Ovary (tissue), 3 donors: ENCODE measurements at regions not wholly inside any gene's neighbourhood (a gene's known extent, or its start where the extent isn't known, plus 50 kb on each side); places are given as distances from the start of the nearest gene placed in this dataset.

ENCODE experiments used
- EP300 ChIP-seq: sonication (generic); formaldehyde crosslinking; IDR thresholded peaks from one replicate; pipeline ENCODE4 v1.6.1; 2017; ENCODE audit warnings: antibody characterized with exemption
- POLR2A ChIP-seq: fragments of 450-650 bp; IDR thresholded peaks from one replicate; pipeline ENCODE4 v1.6.1; 2017; ENCODE audit warnings: antibody characterized with exemption, mild to moderate bottlenecking, moderate library complexity
- TF ChIP-seq, protein P1 (sequence below), 3 donors: fragments of 450-650 bp in 2 of 3; fragments of 200-600 bp in 1 of 3; IDR thresholded peaks; one replicate each; pipeline versions ENCODE4 v1.5.1 to v1.8.0; 2016 to 2022; ENCODE audit warnings: antibody characterized with exemption in 3 of 3, mild to moderate bottlenecking in 1 of 3
- donor health status: DM: no; HTN: no; CAD: no.

DNA sequence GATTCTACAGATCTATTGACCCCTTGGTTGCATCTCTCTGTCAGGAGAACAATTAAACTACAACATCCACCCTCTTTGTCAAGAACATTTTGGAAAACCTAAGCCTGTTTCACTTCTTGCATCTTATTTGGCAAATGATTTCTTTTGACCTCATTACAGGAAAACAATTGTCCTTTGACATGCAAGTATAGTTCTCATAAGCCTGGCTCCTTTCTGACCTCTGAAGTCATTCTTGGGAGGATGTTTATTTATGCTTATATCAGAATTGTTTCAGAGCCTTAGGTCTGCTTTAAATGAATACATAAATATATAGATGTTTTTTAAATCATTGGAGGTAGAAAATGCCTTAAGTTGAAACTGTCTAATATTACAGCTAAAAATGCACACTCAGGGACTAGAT lies 361.3 kb upstream of the PTGER4 start:
- TF ChIP-seq, protein P1, sequence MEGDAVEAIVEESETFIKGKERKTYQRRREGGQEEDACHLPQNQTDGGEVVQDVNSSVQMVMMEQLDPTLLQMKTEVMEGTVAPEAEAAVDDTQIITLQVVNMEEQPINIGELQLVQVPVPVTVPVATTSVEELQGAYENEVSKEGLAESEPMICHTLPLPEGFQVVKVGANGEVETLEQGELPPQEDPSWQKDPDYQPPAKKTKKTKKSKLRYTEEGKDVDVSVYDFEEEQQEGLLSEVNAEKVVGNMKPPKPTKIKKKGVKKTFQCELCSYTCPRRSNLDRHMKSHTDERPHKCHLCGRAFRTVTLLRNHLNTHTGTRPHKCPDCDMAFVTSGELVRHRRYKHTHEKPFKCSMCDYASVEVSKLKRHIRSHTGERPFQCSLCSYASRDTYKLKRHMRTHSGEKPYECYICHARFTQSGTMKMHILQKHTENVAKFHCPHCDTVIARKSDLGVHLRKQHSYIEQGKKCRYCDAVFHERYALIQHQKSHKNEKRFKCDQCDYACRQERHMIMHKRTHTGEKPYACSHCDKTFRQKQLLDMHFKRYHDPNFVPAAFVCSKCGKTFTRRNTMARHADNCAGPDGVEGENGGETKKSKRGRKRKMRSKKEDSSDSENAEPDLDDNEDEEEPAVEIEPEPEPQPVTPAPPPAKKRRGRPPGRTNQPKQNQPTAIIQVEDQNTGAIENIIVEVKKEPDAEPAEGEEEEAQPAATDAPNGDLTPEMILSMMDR (IDR thresholded peaks at IDR 0.05) = no peak
- no peak for TF ChIP-seq POLR2A
- no peak for TF ChIP-seq EP300
